HEK293 (cell line): ENCODE measurements at regions not wholly inside any gene's neighbourhood (a gene's known extent, or its start where the extent isn't known, plus 50 kb on each side); places are given as distances from the start of the nearest gene placed in this dataset.

ENCODE experiments used
- CTCF ChIA-PET: fragments of 350-600 bp; formaldehyde crosslinking; extraction: SDS; loops from one replicate; lab custom pipeline; 2021; ENCODE audit warnings: antibody characterized with exemption; lab: Yijun Ruan, JAX
- POLR2A ChIA-PET: fragments of 300-600 bp; formaldehyde crosslinking; extraction: SDS; loops from one replicate; lab custom pipeline; 2020; ENCODE audit warnings: antibody characterized with exemption, inconsistent platforms; lab: Yijun Ruan, JAX
- H3K27ac ChIP-seq: fragments of 200-500 bp; sonication (Bioruptor generic); 2 replicates; pipeline ENCODE4 v1.5.1; 2014; ENCODE audit warnings: low read depth, low read length, control low read depth, inconsistent platforms; ENCODE audit errors: extremely low read depth
- H3K36me3 ChIP-seq, 2 experiments: fragments of 200-500 bp in 1 of 2; sonication (Bioruptor generic) in 1 of 2; 1 replicate in 1 of 2; 2 replicates in 1 of 2; pipeline ENCODE4 v1.5.1; 2014 to 2017; ENCODE audit warnings: inconsistent platforms in 2 of 2, low read length in 2 of 2; ENCODE audit not compliant: control insufficient read depth in 2 of 2, insufficient read depth in 1 of 2
- H3K4me1 ChIP-seq: fragments of 200-500 bp; sonication (Bioruptor generic); 2 replicates; pipeline ENCODE4 v1.5.1; 2014; ENCODE audit warnings: mild to moderate bottlenecking, low read length, inconsistent platforms; ENCODE audit not compliant: control insufficient read depth, insufficient read depth
- H3K4me3 ChIP-seq: 2 replicates; pipeline ENCODE4 v1.5.1; 2011; ENCODE audit warnings: low read depth, mild to moderate bottlenecking, control low read depth, low read length, moderate library complexity
- H3K9me3 ChIP-seq: fragments of 200-500 bp; sonication (Bioruptor generic); 2 replicates; pipeline ENCODE4 v1.5.1; 2014; ENCODE audit warnings: low read depth, low read length, inconsistent platforms; ENCODE audit not compliant: control insufficient read depth, insufficient read depth
- HOXD13 ChIP-seq: sonication (generic); formaldehyde crosslinking; IDR thresholded peaks from 2 replicates; pipeline ENCODE4 v1.8.0; 2022; ENCODE audit warnings: missing genetic modification reagents, borderline replicate concordance
- MYNN ChIP-seq: fragments of 450-650 bp; formaldehyde crosslinking; IDR thresholded peaks from 2 replicates; pipeline ENCODE4 v1.5.1; 2016; ENCODE audit warnings: missing biosample characterization, missing genetic modification characterization, borderline replicate concordance
- MZF1 ChIP-seq: fragments of 450-650 bp; formaldehyde crosslinking; IDR thresholded peaks from 2 replicates; pipeline ENCODE4 v1.5.1; 2017; ENCODE audit warnings: missing biosample characterization, missing genetic modification characterization, borderline replicate concordance
- SETDB1 ChIP-seq: IDR thresholded peaks from one replicate; pipeline ENCODE4 v1.6.1; 2017; ENCODE audit warnings: mild to moderate bottlenecking, low read length, moderate library complexity, mixed read lengths; ENCODE audit not compliant: insufficient read length
- ZNF202 ChIP-seq: fragments of 450-650 bp; formaldehyde crosslinking; IDR thresholded peaks from 2 replicates; pipeline ENCODE4 v1.5.1; 2016; ENCODE audit warnings: missing biosample characterization, missing genetic modification characterization, borderline replicate concordance
- ZNF404 ChIP-seq: fragments of 450-650 bp; formaldehyde crosslinking; IDR thresholded peaks from 2 replicates; pipeline ENCODE4 v1.5.1; 2017; ENCODE audit warnings: missing biosample characterization, missing genetic modification characterization
- ZNF416 ChIP-seq: fragments of 450-650 bp; formaldehyde crosslinking; IDR thresholded peaks from 2 replicates; pipeline ENCODE4 v1.5.1; 2016; ENCODE audit warnings: missing biosample characterization, missing genetic modification characterization
- ZNF473 ChIP-seq: fragments of 450-650 bp; formaldehyde crosslinking; IDR thresholded peaks from 2 replicates; pipeline ENCODE4 v1.5.1; 2017; ENCODE audit warnings: missing biosample characterization, missing genetic modification characterization
- ZNF600 ChIP-seq: fragments of 450-650 bp; formaldehyde crosslinking; IDR thresholded peaks from 2 replicates; pipeline ENCODE4 v1.5.1; 2016; ENCODE audit warnings: missing biosample characterization, missing genetic modification characterization
- ZNF747 ChIP-seq: fragments of 450-650 bp; formaldehyde crosslinking; IDR thresholded peaks from 2 replicates; pipeline ENCODE4 v1.5.1; 2016; ENCODE audit warnings: missing biosample characterization, missing genetic modification characterization
- ZXDB ChIP-seq: fragments of 450-650 bp; formaldehyde crosslinking; IDR thresholded peaks from 2 replicates; pipeline ENCODE4 v1.5.1; 2016; ENCODE audit warnings: missing biosample characterization, missing genetic modification characterization
- TF ChIP-seq, protein P1 (sequence below): fragments of 450-650 bp; formaldehyde crosslinking; conservative IDR thresholded peaks from 2 replicates; pipeline ENCODE4 v1.5.1; 2016; ENCODE audit warnings: low read depth, missing biosample characterization, missing genetic modification characterization
- TF ChIP-seq, protein P2 (sequence below): fragments of 450-650 bp; formaldehyde crosslinking; IDR thresholded peaks from 2 replicates; pipeline ENCODE4 v1.5.1; 2016; ENCODE audit warnings: missing biosample characterization, missing genetic modification characterization
- TF ChIP-seq, protein P3 (sequence below): fragments of 450-650 bp; formaldehyde crosslinking; IDR thresholded peaks from 2 replicates; pipeline ENCODE4 v1.5.1; 2016; ENCODE audit warnings: missing biosample characterization, missing genetic modification characterization

DNA sequence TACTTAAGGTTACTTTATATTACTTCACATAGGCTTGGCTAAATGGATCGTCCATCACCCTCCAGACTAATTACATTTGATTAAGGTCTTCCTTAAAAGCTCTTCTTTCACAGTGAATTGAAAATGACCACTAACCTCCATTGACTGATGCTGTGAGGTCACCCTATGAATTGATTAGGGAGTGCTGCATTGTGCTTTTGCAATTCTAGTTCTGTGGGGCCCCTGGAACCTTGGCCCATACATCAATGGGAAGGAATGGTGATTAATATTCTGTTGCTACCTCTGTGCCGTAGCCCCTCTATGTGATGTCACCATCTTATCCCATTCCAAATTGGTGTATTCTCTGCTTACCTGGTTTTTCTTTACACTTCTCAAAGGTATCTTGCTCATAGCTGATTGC is 682.2 kb downstream of the SQOR start:
- Histone ChIP-seq H3K27ac (no peak overlapping the region), H3K4me3 (no peak overlapping the region), H3K4me1 (no peaks in the 10 kb centered on the region), H3K36me3 (no peaks in the 10 kb centered on the region), H3K9me3 (no peaks in the 10 kb centered on the region)
- POLR2A ChIA-PET, result no interaction called here
- CTCF ChIA-PET, result interaction anchor here (1.3 kb wide), 1 partner anchor 13 kb away, joined by 3 read pairs; no protein-coding TSS in a partner anchor
- TF ChIP-seq, protein P1, sequence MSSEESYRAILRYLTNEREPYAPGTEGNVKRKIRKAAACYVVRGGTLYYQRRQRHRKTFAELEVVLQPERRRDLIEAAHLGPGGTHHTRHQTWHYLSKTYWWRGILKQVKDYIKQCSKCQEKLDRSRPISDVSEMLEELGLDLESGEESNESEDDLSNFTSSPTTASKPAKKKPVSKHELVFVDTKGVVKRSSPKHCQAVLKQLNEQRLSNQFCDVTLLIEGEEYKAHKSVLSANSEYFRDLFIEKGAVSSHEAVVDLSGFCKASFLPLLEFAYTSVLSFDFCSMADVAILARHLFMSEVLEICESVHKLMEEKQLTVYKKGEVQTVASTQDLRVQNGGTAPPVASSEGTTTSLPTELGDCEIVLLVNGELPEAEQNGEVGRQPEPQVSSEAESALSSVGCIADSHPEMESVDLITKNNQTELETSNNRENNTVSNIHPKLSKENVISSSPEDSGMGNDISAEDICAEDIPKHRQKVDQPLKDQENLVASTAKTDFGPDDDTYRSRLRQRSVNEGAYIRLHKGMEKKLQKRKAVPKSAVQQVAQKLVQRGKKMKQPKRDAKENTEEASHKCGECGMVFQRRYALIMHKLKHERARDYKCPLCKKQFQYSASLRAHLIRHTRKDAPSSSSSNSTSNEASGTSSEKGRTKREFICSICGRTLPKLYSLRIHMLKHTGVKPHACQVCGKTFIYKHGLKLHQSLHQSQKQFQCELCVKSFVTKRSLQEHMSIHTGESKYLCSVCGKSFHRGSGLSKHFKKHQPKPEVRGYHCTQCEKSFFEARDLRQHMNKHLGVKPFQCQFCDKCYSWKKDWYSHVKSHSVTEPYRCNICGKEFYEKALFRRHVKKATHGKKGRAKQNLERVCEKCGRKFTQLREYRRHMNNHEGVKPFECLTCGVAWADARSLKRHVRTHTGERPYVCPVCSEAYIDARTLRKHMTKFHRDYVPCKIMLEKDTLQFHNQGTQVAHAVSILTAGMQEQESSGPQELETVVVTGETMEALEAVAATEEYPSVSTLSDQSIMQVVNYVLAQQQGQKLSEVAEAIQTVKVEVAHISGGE, result no peak
- TF ChIP-seq MYNN (tag by site-specific recombination) (no peak), ZNF404 (no peak), ZXDB (no peak), ZNF600 (tag by site-specific recombination) (no peak), SETDB1 (no peak), MZF1 (tag by site-specific recombination) (no peak), ZNF747 (tag by site-specific recombination) (no peak)

DNA sequence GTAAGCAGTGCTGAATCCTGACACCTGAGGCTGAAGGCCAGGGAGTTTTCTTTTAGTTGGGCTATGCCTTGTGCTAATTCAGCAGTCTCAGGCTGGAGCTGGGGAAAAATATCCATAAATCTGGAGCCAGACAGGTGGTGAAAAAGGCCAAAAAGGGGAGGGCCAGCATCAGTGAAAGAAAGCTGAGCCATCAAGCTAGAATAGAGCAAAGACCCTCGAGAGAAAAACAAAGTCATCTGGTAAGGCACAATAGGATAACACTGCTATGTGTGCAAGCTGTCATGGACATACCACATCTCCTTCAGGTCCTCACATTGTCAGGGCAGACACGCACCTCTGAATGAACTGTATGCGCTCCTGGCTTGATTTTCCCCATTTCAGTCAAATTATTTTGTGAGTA is 687.9 kb downstream of the SQOR start:
- TF ChIP-seq, protein P2, sequence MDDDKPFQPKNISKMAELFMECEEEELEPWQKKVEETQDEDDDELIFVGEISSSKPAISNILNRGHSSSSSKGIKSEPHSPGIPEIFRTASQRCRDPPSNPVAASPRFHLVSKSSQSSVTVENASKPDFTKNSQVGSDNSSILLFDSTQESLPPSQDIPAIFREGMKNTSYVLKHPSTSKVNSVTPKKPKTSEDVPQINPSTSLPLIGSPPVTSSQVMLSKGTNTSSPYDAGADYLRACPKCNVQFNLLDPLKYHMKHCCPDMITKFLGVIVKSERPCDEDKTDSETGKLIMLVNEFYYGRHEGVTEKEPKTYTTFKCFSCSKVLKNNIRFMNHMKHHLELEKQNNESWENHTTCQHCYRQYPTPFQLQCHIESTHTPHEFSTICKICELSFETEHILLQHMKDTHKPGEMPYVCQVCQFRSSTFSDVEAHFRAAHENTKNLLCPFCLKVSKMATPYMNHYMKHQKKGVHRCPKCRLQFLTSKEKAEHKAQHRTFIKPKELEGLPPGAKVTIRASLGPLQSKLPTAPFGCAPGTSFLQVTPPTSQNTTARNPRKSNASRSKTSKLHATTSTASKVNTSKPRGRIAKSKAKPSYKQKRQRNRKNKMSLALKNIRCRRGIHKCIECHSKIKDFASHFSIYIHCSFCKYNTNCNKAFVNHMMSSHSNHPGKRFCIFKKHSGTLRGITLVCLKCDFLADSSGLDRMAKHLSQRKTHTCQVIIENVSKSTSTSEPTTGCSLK (tag by site-specific recombination), result no peak
- no peak for TF ChIP-seq ZNF202
- TF ChIP-seq ZNF473 (tag by site-specific recombination), result no peak
- TF ChIP-seq, protein P3, sequence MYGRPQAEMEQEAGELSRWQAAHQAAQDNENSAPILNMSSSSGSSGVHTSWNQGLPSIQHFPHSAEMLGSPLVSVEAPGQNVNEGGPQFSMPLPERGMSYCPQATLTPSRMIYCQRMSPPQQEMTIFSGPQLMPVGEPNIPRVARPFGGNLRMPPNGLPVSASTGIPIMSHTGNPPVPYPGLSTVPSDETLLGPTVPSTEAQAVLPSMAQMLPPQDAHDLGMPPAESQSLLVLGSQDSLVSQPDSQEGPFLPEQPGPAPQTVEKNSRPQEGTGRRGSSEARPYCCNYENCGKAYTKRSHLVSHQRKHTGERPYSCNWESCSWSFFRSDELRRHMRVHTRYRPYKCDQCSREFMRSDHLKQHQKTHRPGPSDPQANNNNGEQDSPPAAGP (tag by site-specific recombination), result no peak
- Histone ChIP-seq H3K9me3 (no peaks in the 10 kb centered on the region), H3K4me3 (no peak overlapping the region), H3K4me1 (no peaks in the 10 kb centered on the region), H3K27ac (no peak overlapping the region), H3K36me3 (no peaks in the 10 kb centered on the region)
- ChIA-PET POLR2A (no interaction called here), CTCF (interaction anchor here (1.0 kb wide), 1 partner anchor 617 kb away, joined by 3 read pairs; no protein-coding TSS in a partner anchor)

DNA sequence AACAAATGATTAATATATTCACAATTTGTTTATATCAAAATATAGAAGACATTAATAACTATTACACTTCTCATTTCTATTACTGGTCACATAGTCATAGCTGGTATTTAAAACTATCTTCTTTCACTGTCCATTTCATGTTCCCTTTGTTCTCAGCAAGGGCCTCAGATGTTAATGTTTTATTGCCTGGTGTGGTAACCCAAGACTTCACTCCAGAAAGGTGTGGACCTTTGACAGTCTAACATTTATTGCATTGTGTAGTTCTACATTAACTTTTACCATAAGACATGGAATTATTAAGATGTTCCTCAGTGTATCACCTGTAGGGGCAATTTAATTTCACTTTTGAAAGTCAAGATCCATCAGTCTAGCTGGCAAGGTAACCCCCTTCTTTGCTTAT is 691.3 kb downstream of the SQOR start:
- ChIA-PET CTCF (no interaction called here), POLR2A (no interaction called here)
- Histone ChIP-seq H3K36me3 (no peaks in the 10 kb centered on the region), H3K4me3 (no peak overlapping the region), H3K9me3 (no peaks in the 10 kb centered on the region), H3K27ac (no peak overlapping the region), H3K4me1 (no peaks in the 10 kb centered on the region)
- TF ChIP-seq HOXD13 (CRISPR knock-in tag) (no peak), ZNF416 (tag by site-specific recombination) (no peak)
